ENCODE measurements at regions not wholly inside any gene's neighbourhood (a gene's known extent, or its start where the extent isn't known, plus 50 kb on each side); places are given as distances from the start of the nearest gene placed in this dataset.

DNA sequence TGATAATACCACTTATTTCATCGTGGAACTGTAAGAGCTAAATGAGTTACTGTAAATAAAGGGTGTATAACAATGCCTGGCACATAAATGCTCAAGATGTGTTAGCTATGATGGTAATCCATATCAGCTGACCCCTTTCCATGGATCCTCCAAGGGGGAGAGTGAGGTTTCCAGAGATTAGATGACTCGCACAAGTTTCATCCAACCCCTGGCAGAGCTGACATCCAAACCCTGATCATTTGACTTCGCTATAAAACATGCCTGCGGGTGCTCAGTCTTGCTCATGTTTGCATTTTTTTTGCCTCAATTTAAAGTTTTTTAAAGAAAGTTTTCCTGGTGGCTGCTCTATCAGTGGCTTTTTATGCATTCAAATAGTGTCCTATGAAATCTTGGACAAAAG lies 145.7 kb upstream of the SMIM23 start:
- no peaks in the 10 kb centered on the region for H3K27me3 ChIP-seq
- H3K27ac ChIP-seq: no peak overlapping the region
- H3K4me1 ChIP-seq: peaks cover 0 to 6% (median 3%) of the 10 kb centered on the region in 4 donors
- no peak for TF ChIP-seq POLR2AphosphoS5 (IDR thresholded peaks at IDR 0.05)
- no peak for TF ChIP-seq POLR2A (IDR thresholded peaks at IDR 0.05)
- TF ChIP-seq EP300 (IDR thresholded peaks at IDR 0.05): no peak
- TF ChIP-seq, protein P1, sequence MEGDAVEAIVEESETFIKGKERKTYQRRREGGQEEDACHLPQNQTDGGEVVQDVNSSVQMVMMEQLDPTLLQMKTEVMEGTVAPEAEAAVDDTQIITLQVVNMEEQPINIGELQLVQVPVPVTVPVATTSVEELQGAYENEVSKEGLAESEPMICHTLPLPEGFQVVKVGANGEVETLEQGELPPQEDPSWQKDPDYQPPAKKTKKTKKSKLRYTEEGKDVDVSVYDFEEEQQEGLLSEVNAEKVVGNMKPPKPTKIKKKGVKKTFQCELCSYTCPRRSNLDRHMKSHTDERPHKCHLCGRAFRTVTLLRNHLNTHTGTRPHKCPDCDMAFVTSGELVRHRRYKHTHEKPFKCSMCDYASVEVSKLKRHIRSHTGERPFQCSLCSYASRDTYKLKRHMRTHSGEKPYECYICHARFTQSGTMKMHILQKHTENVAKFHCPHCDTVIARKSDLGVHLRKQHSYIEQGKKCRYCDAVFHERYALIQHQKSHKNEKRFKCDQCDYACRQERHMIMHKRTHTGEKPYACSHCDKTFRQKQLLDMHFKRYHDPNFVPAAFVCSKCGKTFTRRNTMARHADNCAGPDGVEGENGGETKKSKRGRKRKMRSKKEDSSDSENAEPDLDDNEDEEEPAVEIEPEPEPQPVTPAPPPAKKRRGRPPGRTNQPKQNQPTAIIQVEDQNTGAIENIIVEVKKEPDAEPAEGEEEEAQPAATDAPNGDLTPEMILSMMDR (IDR thresholded peaks at IDR 0.05): no peak
- DNase-seq (no peak), ATAC-seq (ENCODE audit: low FRiP score in 2 of 2) (no peak)
- H3K4me3 ChIP-seq: no peak overlapping the region
- 87 to 93% methylated on average over 4 of the region's 4 CpGs for WGBS, 2 donors
- no peaks in the 10 kb centered on the region for H3K9me3 ChIP-seq
- H3K36me3 ChIP-seq: no peaks in the 10 kb centered on the region

DNA sequence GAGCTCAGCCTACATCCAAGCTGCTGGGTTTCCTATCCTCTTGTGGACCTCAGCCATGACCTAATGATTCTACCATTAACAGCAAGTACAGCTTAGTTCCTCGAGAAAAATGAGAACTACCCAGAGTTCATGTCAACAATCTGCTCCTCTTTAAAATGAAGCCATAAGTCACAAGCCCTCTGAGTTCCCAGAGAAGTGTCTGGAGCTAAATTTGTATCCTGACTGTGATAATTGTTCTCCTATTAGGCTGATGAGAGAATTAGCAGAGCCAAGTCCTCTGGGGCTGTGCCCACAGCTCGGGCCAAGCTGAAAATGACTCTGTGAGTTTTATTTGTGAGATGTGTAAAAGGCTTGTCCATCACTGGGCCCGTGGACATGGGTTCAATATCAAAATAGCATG lies 145.1 kb upstream of the SMIM23 start:
- no peaks in the 10 kb centered on the region for H3K9me3 ChIP-seq
- no peak overlapping the region for H3K4me3 ChIP-seq
- TF ChIP-seq EP300 (IDR thresholded peaks at IDR 0.05): no peak
- no peak for TF ChIP-seq POLR2AphosphoS5 (IDR thresholded peaks at IDR 0.05)
- TF ChIP-seq, protein P1 (IDR thresholded peaks at IDR 0.05): no peak
- no peak for TF ChIP-seq POLR2A (IDR thresholded peaks at IDR 0.05)
- DNase-seq: no peak
- 44 to 49% methylated on average over 3 of the region's 3 CpGs for WGBS, 2 donors
- no peaks in the 10 kb centered on the region for H3K36me3 ChIP-seq
- H3K4me1 ChIP-seq: peaks cover 0 to 6% (median 3%) of the 10 kb centered on the region in 4 donors
- no peak for ATAC-seq (ENCODE audit: low FRiP score in 2 of 2)
- no peaks in the 10 kb centered on the region for H3K27me3 ChIP-seq
- no peak overlapping the region for H3K27ac ChIP-seq

DNA sequence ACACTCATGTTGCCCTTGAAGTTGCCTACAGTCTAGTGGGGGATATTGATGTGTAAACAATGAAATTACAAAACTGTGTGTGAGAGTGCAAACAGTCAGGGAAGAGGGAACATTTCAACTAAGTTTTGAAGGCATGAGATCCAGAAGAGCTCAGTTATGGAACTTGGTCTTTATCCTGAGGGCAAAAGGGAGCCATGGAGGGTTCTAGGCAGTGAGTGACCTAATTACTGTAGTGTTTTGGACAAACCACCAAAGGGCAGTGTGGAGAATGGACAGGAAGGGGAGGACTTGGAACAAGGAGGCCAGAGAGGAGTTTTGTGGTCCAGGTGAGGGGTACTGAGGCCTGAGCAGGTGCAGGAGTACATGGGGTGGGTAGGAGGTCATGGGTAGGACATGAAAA lies 143.7 kb upstream of the SMIM23 start:
- Histone ChIP-seq H3K36me3 (no peaks in the 10 kb centered on the region), H3K9me3 (no peaks in the 10 kb centered on the region), H3K27ac (no peak overlapping the region), H3K4me1 (peaks cover 0 to 6% (median 3%) of the 10 kb centered on the region in 4 donors), H3K4me3 (no peak overlapping the region), H3K27me3 (no peaks in the 10 kb centered on the region)
- TF ChIP-seq EP300 (IDR thresholded peaks at IDR 0.05) (no peak), POLR2AphosphoS5 (IDR thresholded peaks at IDR 0.05) (no peak), POLR2A (IDR thresholded peaks at IDR 0.05) (no peak)
- TF ChIP-seq, protein P1 (IDR thresholded peaks at IDR 0.05): no peak
- DNase-seq: no peak
- no peak for ATAC-seq (ENCODE audit: low FRiP score in 2 of 2)

DNA sequence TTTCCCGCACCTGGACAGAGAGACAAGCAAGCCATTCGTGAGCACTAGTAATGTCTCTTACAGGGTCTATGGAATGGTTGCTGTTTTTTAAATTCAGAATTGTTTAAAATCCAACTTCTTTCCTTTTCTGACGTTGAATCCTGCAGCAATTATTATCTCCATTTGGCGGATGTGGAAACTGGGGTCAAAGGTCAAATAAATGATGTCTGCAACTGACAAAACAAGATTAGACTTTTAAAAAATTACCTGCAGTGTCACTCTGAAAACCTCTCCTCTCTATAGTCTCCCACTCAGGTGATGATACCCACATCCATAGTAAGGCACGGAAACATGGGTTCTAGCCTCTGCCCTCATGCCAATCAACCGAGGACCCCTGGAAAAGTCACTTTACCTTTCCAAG lies 142.7 kb upstream of the SMIM23 start:
- Histone ChIP-seq H3K4me3 (no peak overlapping the region), H3K9me3 (no peaks in the 10 kb centered on the region), H3K27me3 (no peaks in the 10 kb centered on the region), H3K4me1 (peaks cover 0 to 6% (median 3%) of the 10 kb centered on the region in 4 donors), H3K36me3 (no peaks in the 10 kb centered on the region), H3K27ac (no peak overlapping the region)
- TF ChIP-seq POLR2A (IDR thresholded peaks at IDR 0.05): no peak
- no peak for TF ChIP-seq EP300 (IDR thresholded peaks at IDR 0.05)
- no peak for TF ChIP-seq POLR2AphosphoS5 (IDR thresholded peaks at IDR 0.05)
- TF ChIP-seq, protein P1 (IDR thresholded peaks at IDR 0.05): no peak
- DNase-seq: no peak
- 85 to 89% methylated on average over 6 of the region's 6 CpGs for WGBS, 2 donors
- no peak for ATAC-seq (ENCODE audit: low FRiP score in 2 of 2)

DNA sequence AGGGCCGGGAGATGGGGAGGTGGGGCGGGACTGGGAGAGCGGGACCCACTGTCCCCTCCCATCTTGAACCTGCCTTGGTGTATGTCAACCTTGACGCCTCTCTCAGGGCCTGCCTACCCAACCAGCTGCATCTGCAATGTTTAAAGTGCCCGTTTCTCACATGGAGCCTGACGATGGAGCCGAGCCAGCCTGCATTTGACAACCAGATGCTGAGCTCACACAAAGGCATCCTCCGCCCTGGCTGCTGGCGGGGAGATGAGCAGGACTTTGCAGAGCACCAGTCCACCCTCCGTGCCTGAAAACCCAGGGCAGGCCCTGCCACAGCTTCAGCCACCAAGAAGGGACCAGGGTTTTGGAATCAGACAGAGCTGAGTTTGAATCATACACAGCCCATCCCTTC lies 141.1 kb upstream of the SMIM23 start:
- no peak for TF ChIP-seq POLR2AphosphoS5 (IDR thresholded peaks at IDR 0.05)
- TF ChIP-seq, protein P1 (IDR thresholded peaks at IDR 0.05): no peak
- ATAC-seq (ENCODE audit: low FRiP score in 2 of 2) (no peak), DNase-seq (no peak)
- no peaks in the 10 kb centered on the region for H3K36me3 ChIP-seq
- WGBS, 2 donors: 71 to 73% methylated on average over 4 to 10 of the region's 10 CpGs
- H3K4me1 ChIP-seq: peaks cover 0 to 6% (median 0%) of the 10 kb centered on the region in 4 donors
- H3K27ac ChIP-seq: no peak overlapping the region
- H3K9me3 ChIP-seq: no peaks in the 10 kb centered on the region
- H3K4me3 ChIP-seq: no peak overlapping the region
- no peaks in the 10 kb centered on the region for H3K27me3 ChIP-seq
